ENCODE measurements at regions not wholly inside any gene's neighbourhood (a gene's known extent, or its start where the extent isn't known, plus 50 kb on each side); places are given as distances from the start of the nearest gene placed in this dataset.

- DNase-seq (ENCODE audit: low read depth) = no peak
- no peak overlapping the region for H3K4me3 ChIP-seq (ENCODE audit: low read length)
- no peak for TF ChIP-seq CTCF (IDR thresholded peaks at IDR 0.05; ENCODE audit: insufficient read depth, low read depth, low read length, missing control alignments)
Measured at GRCh38 chr1:30189818-30190500, 533.4 kb downstream of the MATN1 start.

- H3K4me3 ChIP-seq (ENCODE audit: low read length) = no peak overlapping the region
- TF ChIP-seq CTCF (IDR thresholded peaks at IDR 0.05; ENCODE audit: insufficient read depth, low read depth, low read length, missing control alignments) = no peak
- DNase-seq (ENCODE audit: low read depth) = no peak
Measured at GRCh38 chr1:30188999-30189398, 534.4 kb downstream of the MATN1 start.

- H3K4me3 ChIP-seq (ENCODE audit: low read length) = no peak overlapping the region
- no peak for TF ChIP-seq CTCF (IDR thresholded peaks at IDR 0.05; ENCODE audit: insufficient read depth, low read depth, low read length, missing control alignments)
- no peak for DNase-seq (ENCODE audit: low read depth)
Measured at GRCh38 chr1:30188329-30188728, 535.1 kb downstream of the MATN1 start.

GRCh38 chr1:30187413-30188023 lies 535.9 kb downstream of the MATN1 start:
- TF ChIP-seq CTCF (IDR thresholded peaks at IDR 0.05; ENCODE audit: insufficient read depth, low read depth, low read length, missing control alignments) = no peak
- H3K4me3 ChIP-seq (ENCODE audit: low read length) = no peak overlapping the region
- DNase-seq (ENCODE audit: low read depth) = no peak

GRCh38 chr1:30186586-30186985 lies 536.8 kb downstream of the MATN1 start:
- no peak for TF ChIP-seq CTCF (IDR thresholded peaks at IDR 0.05; ENCODE audit: insufficient read depth, low read depth, low read length, missing control alignments)
- DNase-seq (ENCODE audit: low read depth) = no peak

GRCh38 chr1:30185809-30186208 lies 537.6 kb downstream of the MATN1 start:
- no peak overlapping the region for H3K4me3 ChIP-seq (ENCODE audit: low read length)
- no peak for TF ChIP-seq CTCF (IDR thresholded peaks at IDR 0.05; ENCODE audit: insufficient read depth, low read depth, low read length, missing control alignments)
- DNase-seq (ENCODE audit: low read depth) = no peak

More at GRCh38 chr1:30186586-30186985, 536.8 kb downstream of the MATN1 start:
- H3K4me3 ChIP-seq (ENCODE audit: low read length) = no peak overlapping the region

- no peak for TF ChIP-seq CTCF (IDR thresholded peaks at IDR 0.05; ENCODE audit: insufficient read depth, low read depth, low read length, missing control alignments)
- no peak for DNase-seq (ENCODE audit: low read depth)
- H3K4me3 ChIP-seq (ENCODE audit: low read length) = no peak overlapping the region
Measured at GRCh38 chr1:30185313-30185712, 538.1 kb downstream of the MATN1 start.

All from epithelial cell of esophagus (primary cell).